Left renal pelvis (tissue), 4 donors: ENCODE measurements at regions not wholly inside any gene's neighbourhood (a gene's known extent, or its start where the extent isn't known, plus 50 kb on each side); places are given as distances from the start of the nearest gene placed in this dataset.
"Not testable (repeated sequence)": the region's sequence is repeated elsewhere in the genome, so short reads cannot be mapped to it uniquely, and the experiment has no call there.

ENCODE experiments used
- DNase-seq, 4 donors: peaks; one replicate each; pipeline ENCODE4 v3.0.0-alpha.2; 2013; ENCODE audit warnings: low read depth in 4 of 4, low spot score in 3 of 4

DNA sequence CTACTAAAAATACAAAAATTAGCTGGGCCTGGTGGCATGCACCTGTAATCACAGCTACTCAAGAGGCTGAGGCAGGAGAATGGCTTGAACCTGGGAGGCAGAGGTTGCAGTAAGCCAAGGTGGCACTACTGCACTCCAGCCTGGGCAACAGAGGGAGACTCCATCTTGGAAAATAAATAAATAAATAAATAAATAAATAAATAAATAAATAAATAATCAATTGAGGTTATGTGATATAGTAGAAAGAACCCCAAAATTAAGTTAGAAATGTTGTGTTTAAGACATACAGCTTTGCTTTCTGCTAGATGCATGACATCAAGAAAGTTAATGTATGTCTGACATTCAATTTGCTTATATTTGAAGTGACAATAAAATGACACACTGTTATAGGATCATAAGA, 1277.7 kb upstream of the ADGRL2 start:
- not testable (repeated sequence) for DNase-seq

- DNase-seq = no peak
Measured at GRCh38 chr1:80520949-80521348, 1279.8 kb upstream of the ADGRL2 start.

GRCh38 chr1:80517062-80517461, 1283.7 kb upstream of the ADGRL2 start:
- no peak for DNase-seq

GRCh38 chr1:80509965-80510522, 1290.7 kb upstream of the ADGRL2 start:
- DNase-seq = no peak

GRCh38 chr1:80506216-80506615, 1294.5 kb upstream of the ADGRL2 start:
- no peak for DNase-seq

GRCh38 chr1:80498673-80499072, 1302.1 kb upstream of the ADGRL2 start:
- DNase-seq = no peak

DNA sequence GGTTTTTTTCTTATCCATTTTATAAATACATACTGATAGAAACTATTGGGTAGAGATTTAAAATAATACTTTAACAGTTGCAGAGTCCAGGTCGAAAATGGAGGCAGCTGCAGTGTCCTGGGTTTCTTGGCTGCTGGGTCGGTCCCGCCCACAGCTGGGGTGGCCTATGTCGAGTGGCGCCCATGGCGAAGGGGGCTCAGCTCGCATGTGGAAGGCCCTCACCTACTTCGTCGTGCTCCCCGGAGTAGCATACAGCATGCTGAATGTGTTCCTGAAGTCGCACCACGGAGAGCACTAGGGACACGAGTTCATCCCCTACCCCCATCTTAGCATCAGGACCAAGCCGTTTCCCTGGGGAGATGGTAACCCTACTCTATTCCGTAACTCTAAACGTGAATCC, 1304.9 kb upstream of the ADGRL2 start:
- DNase-seq = no peak

GRCh38 chr1:80472145-80472544, 1328.6 kb upstream of the ADGRL2 start:
- DNase-seq = no peak

DNA sequence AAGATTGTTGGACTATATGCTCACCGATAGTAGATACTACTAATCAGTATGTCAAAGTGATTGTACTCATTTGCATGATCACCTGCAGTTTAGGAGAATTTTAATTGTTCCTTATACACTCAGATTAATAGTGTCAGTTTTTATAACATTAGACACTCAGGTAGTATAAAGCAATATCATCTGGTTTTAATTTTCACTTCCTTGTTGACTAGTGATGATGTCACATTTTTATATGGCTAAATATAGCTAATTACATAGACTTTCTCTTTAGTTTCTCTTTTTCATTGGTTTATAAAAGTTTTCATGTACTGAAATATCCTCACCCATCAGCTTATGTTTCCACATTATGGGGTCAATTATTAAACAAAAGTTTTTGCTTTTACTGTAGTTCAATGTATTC, 1332.4 kb upstream of the ADGRL2 start:
- no peak for DNase-seq

- no peak for DNase-seq
Measured at GRCh38 chr1:80462006-80462405, 1338.7 kb upstream of the ADGRL2 start.

DNA sequence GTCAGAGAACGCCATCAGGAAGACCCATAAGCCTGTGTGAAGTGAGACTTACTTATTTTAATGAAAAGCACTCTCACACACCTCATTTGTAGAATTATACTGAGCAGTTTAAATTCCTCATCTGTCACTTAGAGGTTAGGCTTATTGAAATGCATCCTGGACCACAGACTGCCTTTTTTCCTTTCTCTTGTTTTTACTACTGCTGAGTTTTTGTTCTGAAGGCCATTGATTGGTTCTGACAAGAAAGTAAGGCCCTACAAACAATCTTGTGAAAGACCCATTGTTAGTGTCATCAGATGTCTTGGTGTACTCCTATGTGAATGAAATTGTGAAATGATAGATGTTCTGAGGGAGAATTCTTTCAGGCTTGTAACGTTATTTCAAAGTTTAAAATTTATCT, 1343.3 kb upstream of the ADGRL2 start:
- no peak for DNase-seq

DNA sequence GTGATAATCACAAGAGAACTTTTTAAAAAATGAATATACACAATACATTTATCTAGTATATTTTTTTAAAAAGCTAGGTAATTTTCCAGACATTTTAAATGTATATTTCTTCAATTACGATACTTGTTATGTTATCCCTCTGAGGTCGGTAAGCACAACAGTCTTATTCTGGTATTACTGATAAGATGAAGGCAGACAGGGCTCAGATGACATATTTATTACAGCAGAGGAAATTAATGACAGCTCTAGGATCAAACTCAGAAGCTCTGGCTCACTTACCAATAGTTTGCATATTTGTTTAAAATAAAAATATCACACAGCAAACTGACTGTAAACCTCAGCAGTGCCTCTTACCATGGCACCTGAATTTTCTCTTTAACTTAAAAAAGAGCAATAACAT, 1347.0 kb upstream of the ADGRL2 start:
- no peak for DNase-seq

DNA sequence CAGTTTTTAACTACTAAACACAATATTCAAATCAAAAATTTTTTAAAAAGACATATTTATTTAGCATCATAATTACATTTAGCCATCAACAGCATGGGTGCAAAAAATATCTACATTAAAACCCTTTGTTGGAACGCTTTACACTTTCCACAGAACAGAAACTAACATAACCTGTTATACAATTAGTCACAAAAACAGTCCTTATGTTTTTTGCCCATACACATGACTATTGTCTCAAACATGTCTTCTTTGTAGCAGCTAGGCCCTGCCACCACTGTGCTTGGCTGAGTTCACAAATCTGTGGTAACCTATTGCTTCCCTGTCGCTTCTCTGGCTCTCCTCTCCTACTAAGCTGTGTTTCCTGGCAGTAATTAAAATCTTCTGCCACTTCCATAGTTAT, 1350.0 kb upstream of the ADGRL2 start:
- DNase-seq = no peak

DNA sequence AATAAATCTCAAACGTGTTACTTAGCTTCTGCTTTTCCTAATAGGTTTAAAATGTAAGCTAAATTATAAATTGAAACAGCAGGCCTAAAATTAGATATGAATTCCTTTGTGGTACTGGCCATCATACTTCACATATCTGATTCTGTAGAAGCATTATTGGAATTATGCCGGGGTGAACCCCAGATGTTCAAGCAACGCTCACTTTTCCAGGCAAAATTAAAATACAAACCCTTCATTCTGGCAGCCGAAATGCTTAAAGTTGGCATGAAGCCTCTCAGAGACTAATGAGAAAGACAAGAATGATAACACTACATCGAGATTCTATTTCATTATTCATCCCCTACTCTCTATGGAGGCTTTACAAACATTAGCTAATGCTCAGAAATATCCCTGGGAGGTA, 1352.7 kb upstream of the ADGRL2 start:
- DNase-seq = no peak

- DNase-seq = no peak
Measured at GRCh38 chr1:80447526-80447925, 1353.2 kb upstream of the ADGRL2 start.

GRCh38 chr1:80445033-80445432, 1355.7 kb upstream of the ADGRL2 start:
- no peak for DNase-seq

GRCh38 chr1:80444171-80444570, 1356.6 kb upstream of the ADGRL2 start:
- DNase-seq = no peak

DNA sequence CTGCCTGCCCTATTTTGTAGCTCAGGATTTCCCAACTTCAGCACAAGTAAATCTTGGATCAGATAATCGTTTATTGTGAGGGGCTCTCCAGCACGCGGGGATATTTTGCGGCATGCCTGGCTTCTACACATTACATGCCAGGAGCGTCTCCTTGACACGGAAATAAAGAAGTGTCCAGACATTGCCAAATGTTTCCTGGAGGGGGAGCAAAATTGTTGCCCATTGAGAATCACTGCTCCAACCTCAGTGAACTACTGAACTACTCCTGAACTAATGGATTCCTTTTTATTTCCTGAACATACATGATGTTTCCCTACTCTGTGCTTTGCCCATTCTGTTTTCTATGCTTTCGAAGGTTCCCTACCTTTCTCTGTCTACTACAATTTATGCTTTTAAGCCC, 1359.1 kb upstream of the ADGRL2 start:
- no peak for DNase-seq

DNA sequence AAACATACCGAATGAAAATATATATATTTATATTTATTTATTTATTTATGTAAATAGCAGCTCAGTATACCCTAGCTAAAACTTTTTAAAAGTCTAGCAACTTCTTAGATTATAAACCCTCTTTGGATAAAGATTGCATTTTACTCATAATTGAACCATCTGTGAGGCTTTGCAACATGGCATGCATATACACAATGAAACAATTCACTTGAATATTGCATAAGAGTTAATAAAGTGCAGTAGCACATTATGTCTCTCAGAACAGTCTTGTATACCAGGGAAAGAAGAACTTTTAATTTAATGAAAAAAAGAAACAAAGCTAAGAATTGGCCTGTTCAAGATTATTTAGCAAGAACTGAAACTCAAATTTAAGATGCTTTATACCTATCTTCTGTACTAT, 1363.9 kb upstream of the ADGRL2 start:
- DNase-seq = no peak

GRCh38 chr1:80427881-80428280, 1372.9 kb upstream of the ADGRL2 start:
- no peak for DNase-seq

GRCh38 chr1:80424249-80424648, 1376.5 kb upstream of the ADGRL2 start:
- no peak for DNase-seq

DNA sequence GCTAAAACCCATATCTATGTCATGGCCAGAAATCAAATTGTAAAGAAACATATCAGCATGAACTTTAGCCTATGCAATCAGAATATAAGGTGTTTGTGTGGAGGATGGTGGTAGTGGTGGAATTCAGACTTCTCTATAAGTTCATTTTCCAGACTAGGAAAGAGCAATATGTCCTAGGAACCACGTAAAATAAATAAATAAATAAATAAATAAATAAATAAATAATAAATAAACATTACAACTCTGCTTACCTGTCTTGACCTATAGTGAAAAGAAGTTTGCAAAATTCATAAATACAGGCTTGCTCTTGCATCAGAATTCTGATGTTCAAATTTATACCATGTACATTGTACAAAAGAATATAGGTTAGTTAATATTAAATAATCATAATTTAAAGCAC, 1382.6 kb upstream of the ADGRL2 start:
- DNase-seq = no peak

GRCh38 chr1:80417671-80418070, 1383.1 kb upstream of the ADGRL2 start:
- no peak for DNase-seq
